NCI-H128 (cell line): ENCODE measurements at regions not wholly inside any gene's neighbourhood (a gene's known extent, or its start where the extent isn't known, plus 50 kb on each side); places are given as distances from the start of the nearest gene placed in this dataset.
"Not testable (repeated sequence)": the region's sequence is repeated elsewhere in the genome, so short reads cannot be mapped to it uniquely, and the experiment has no call there.

ENCODE experiments used
- DNase-seq: peaks from one replicate; lab custom pipeline; 2025; ENCODE audit not compliant: unreplicated experiment; lab: John Stamatoyannopoulos, UW

GRCh38 chr13:39803156-39803555, 147.7 kb downstream of the COG6 start:
- no peak for DNase-seq

- DNase-seq, result no peak
These were observed 148.4 kb downstream of the COG6 start for GRCh38 chr13:39803851-39804250.

GRCh38 chr13:39804332-39805210, 149.1 kb downstream of the COG6 start:
- DNase-seq, result no peak

GRCh38 chr13:39809466-39809865, 154.0 kb downstream of the COG6 start:
- DNase-seq, result no peak

- DNase-seq, result no peak
These were observed 154.8 kb downstream of the COG6 start for GRCh38 chr13:39810091-39810877.

- DNase-seq, result no peak
These were observed 155.6 kb downstream of the COG6 start for GRCh38 chr13:39811051-39811450.

GRCh38 chr13:39811696-39812095, 156.2 kb downstream of the COG6 start:
- DNase-seq, result no peak

- DNase-seq, result no peak
These were observed 160.1 kb downstream of the COG6 start for GRCh38 chr13:39815345-39816111.

- DNase-seq, result no peak
These were observed 161.5 kb downstream of the COG6 start for GRCh38 chr13:39816936-39817335.

- no peak for DNase-seq
These were observed 163.5 kb downstream of the COG6 start for GRCh38 chr13:39818953-39819352.

GRCh38 chr13:39820606-39821005, 165.1 kb downstream of the COG6 start:
- no peak for DNase-seq

- no peak for DNase-seq
These were observed 166.5 kb downstream of the COG6 start for GRCh38 chr13:39821977-39822376.

GRCh38 chr13:39822437-39822836, 167.0 kb downstream of the COG6 start:
- DNase-seq, result no peak

- no peak for DNase-seq
These were observed 167.7 kb downstream of the COG6 start for GRCh38 chr13:39823063-39823713.

- DNase-seq, result no peak
These were observed 170.4 kb downstream of the COG6 start for GRCh38 chr13:39825886-39826285.

GRCh38 chr13:39835253-39835652, 179.8 kb downstream of the COG6 start:
- no peak for DNase-seq

- DNase-seq, result no peak
These were observed 180.6 kb downstream of the COG6 start for GRCh38 chr13:39836038-39836437.

- DNase-seq, result not testable (repeated sequence)
These were observed 182.4 kb downstream of the COG6 start for GRCh38 chr13:39837866-39838265.

GRCh38 chr13:39840201-39840600, 184.7 kb downstream of the COG6 start:
- no peak for DNase-seq

- DNase-seq, result no peak
These were observed 191.9 kb downstream of the COG6 start for GRCh38 chr13:39847336-39847735.

- DNase-seq, result no peak
These were observed 199.8 kb downstream of the COG6 start for GRCh38 chr13:39855236-39855635.
